MM.1S (cell line): ENCODE measurements at regions not wholly inside any gene's neighbourhood (a gene's known extent, or its start where the extent isn't known, plus 50 kb on each side); places are given as distances from the start of the nearest gene placed in this dataset.

ENCODE experiments used
- CTCF ChIP-seq: fragments of 300-600 bp; sonication (generic); IDR thresholded peaks from 2 replicates; pipeline ENCODE4 v1.5.1; 2016; ENCODE audit warnings: antibody characterized with exemption, low read length, mixed read lengths
- EZH2 ChIP-seq: fragments of 300-600 bp; sonication (generic); optimal IDR thresholded peaks from 2 replicates; pipeline ENCODE3; 2017; ENCODE audit warnings: low read depth, mild to moderate bottlenecking, antibody characterized with exemption, low read length, mixed read lengths

DNA sequence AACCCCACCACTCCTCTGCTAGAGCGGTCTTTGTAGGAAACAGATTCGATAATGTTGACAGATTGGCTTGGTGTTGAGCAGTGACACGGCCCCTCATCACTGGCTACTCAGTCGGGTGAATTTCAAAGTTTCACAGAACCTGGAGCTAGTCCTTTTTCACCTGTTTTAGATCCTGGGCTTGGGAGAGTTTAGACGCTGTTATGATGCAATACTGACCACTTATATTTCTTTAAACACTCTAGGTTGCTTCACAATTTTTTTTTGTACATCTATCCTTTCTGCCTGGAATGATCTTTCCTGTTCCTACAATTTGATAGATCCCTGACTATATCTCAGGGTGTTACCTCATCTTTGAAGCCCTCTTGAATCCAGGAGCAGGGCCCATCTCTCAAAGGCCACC, 97.1 kb upstream of the ATP10A start:
- no peak for TF ChIP-seq CTCF
- TF ChIP-seq EZH2: no peak
